Mesendoderm (in vitro differentiated cells): ENCODE measurements at regions not wholly inside any gene's neighbourhood (a gene's known extent, or its start where the extent isn't known, plus 50 kb on each side); places are given as distances from the start of the nearest gene placed in this dataset.
"Not testable (repeated sequence)": the region's sequence is repeated elsewhere in the genome, so short reads cannot be mapped to it uniquely, and the experiment has no call there.

Experiments
- DNase-seq: peaks from one replicate; pipeline ENCODE4 v3.0.0; 2013
- H2AK5ac ChIP-seq: 2 replicates; pipeline ENCODE4 v1.6.1; 2013; ENCODE audit warnings: low read length, inconsistent platforms
- H2BK120ac ChIP-seq: 2 replicates; pipeline ENCODE4 v1.6.1; 2013; ENCODE audit warnings: low read depth, mild to moderate bottlenecking, low read length, moderate library complexity, mixed read lengths
- H2BK15ac ChIP-seq: replicated peaks from 2 replicates; pipeline ENCODE4 v1.6.1; 2013; ENCODE audit warnings: low read depth, mild to moderate bottlenecking, moderate library complexity
- H2BK5ac ChIP-seq: 2 replicates; pipeline ENCODE4 v1.6.1; 2013; ENCODE audit warnings: low read length, inconsistent platforms
- H3K18ac ChIP-seq: 2 replicates; pipeline ENCODE4 v1.6.1; 2013; ENCODE audit warnings: mild to moderate bottlenecking, low read length, mixed read lengths
- H3K23ac ChIP-seq: one replicate; pipeline ENCODE4 v1.6.1; 2013; ENCODE audit warnings: low read length
- H3K27ac ChIP-seq: 2 replicates; pipeline ENCODE4 v1.5.1; 2013; ENCODE audit warnings: low read depth, mild to moderate bottlenecking, inconsistent platforms, low read length, moderate library complexity
- H3K27me3 ChIP-seq: 2 replicates; pipeline ENCODE4 v1.6.1; 2013; ENCODE audit warnings: low read length, control low read depth, mild to moderate bottlenecking, inconsistent platforms; ENCODE audit not compliant: insufficient read depth, poor library complexity
- H3K36me3 ChIP-seq: 2 replicates; pipeline ENCODE4 v1.6.1; 2013; ENCODE audit warnings: low read length, inconsistent platforms; ENCODE audit not compliant: control insufficient read depth, insufficient read depth
- H3K4ac ChIP-seq: one replicate; pipeline ENCODE4 v1.6.1; 2013; ENCODE audit warnings: low read depth, mild to moderate bottlenecking, low read length, moderate library complexity
- H3K4me1 ChIP-seq: 2 replicates; pipeline ENCODE4 v1.6.1; 2013; ENCODE audit warnings: low read depth, low read length, inconsistent platforms; ENCODE audit not compliant: control insufficient read depth
- H3K4me2 ChIP-seq: 2 replicates; pipeline ENCODE4 v1.6.1; 2013; ENCODE audit warnings: low read length
- H3K4me3 ChIP-seq: 2 replicates; pipeline ENCODE4 v1.5.1; 2013; ENCODE audit warnings: mild to moderate bottlenecking, low read length
- H3K56ac ChIP-seq: one replicate; pipeline ENCODE4 v1.6.1; 2013; ENCODE audit warnings: low read length
- H3K79me1 ChIP-seq: 2 replicates; pipeline ENCODE4 v1.6.1; 2013; ENCODE audit warnings: low read length, inconsistent platforms
- H3K79me2 ChIP-seq: 2 replicates; pipeline ENCODE4 v1.6.1; 2013; ENCODE audit warnings: mild to moderate bottlenecking, low read length; ENCODE audit not compliant: control insufficient read depth, insufficient read depth
- H3K9ac ChIP-seq: 2 replicates; pipeline ENCODE4 v1.6.1; 2013; ENCODE audit warnings: low read length, inconsistent platforms
- H4K5ac ChIP-seq: one replicate; pipeline ENCODE4 v1.6.1; 2013; ENCODE audit warnings: low read length
- H4K8ac ChIP-seq: one replicate; pipeline ENCODE4 v1.6.1; 2013; ENCODE audit warnings: low read depth, mild to moderate bottlenecking, control low read depth, low read length, moderate library complexity
- WGBS: extraction: QIAGEN DNeasy Blood & Tissue Kit; methylation state at CpG from one replicate; pipeline ENCODE4 v1.1.7; 2013; ENCODE audit warnings: low lambda C conversion rate, missing lambda C conversion rate; ENCODE audit not compliant: insufficient coverage; ENCODE audit errors: extremely low coverage; 5-methylcytosine and 5-hydroxymethylcytosine counted together

- H2BK15ac ChIP-seq, DNase-seq, H4K5ac ChIP-seq, H3K27ac ChIP-seq, H3K79me2 ChIP-seq, H3K9ac ChIP-seq, H2AK5ac ChIP-seq, H3K23ac ChIP-seq, H3K27me3 ChIP-seq, H3K56ac ChIP-seq, H4K8ac ChIP-seq, H3K4ac ChIP-seq, H3K4me1 ChIP-seq, H3K4me2 ChIP-seq, H3K18ac ChIP-seq, H2BK120ac ChIP-seq, H3K79me1 ChIP-seq, H3K36me3 ChIP-seq, H3K4me3 ChIP-seq, H2BK5ac ChIP-seq: not testable (repeated sequence)
- no CpG with 5 or more reads among the region's 3 CpGs for WGBS
Observed at GRCh38 chr19:21668072-21668773, 99.2 kb downstream of the ZNF100 start.

GRCh38 chr19:21655540-21656126 is 111.7 kb downstream of the ZNF100 start:
- Histone ChIP-seq H2BK120ac (no peak overlapping the region), H4K8ac (no peak overlapping the region), H3K4me1 (no peaks in the 10 kb centered on the region), H3K4ac (no peak overlapping the region), H2BK15ac (no peak overlapping the region), H3K27ac (no peak overlapping the region), H4K5ac (no peak overlapping the region), H2BK5ac (no peak overlapping the region), H3K9ac (no peak overlapping the region), H2AK5ac (no peak overlapping the region), H3K56ac (no peak overlapping the region), H3K4me2 (no peak overlapping the region), H3K79me1 (no peaks in the 10 kb centered on the region), H3K36me3 (no peaks in the 10 kb centered on the region), H3K18ac (no peak overlapping the region), H3K4me3 (no peak overlapping the region), H3K23ac (no peak overlapping the region), H3K79me2 (no peaks in the 10 kb centered on the region), H3K27me3 (no peaks in the 10 kb centered on the region)
- WGBS: no CpG with 5 or more reads among the region's 3 CpGs
- peak; percentile 7 for DNase-seq

- H3K4me3 ChIP-seq, H3K36me3 ChIP-seq, H4K8ac ChIP-seq, H2BK15ac ChIP-seq, H3K27me3 ChIP-seq, H3K9ac ChIP-seq, DNase-seq, H3K4me1 ChIP-seq, H3K4me2 ChIP-seq, H4K5ac ChIP-seq, H2BK5ac ChIP-seq, H3K23ac ChIP-seq, H3K79me2 ChIP-seq, H3K79me1 ChIP-seq, H3K4ac ChIP-seq, H2AK5ac ChIP-seq, H2BK120ac ChIP-seq, H3K56ac ChIP-seq, H3K27ac ChIP-seq, H3K18ac ChIP-seq: not testable (repeated sequence)
- no CpG with 5 or more reads among the region's 3 CpGs for WGBS
Observed at GRCh38 chr19:21651478-21651877, 115.9 kb downstream of the ZNF100 start.

- no peak overlapping the region for H3K9ac ChIP-seq
- H2BK5ac ChIP-seq: no peak overlapping the region
- H3K4me1 ChIP-seq: no peaks in the 10 kb centered on the region
- H3K18ac ChIP-seq: no peak overlapping the region
- H4K5ac ChIP-seq: no peak overlapping the region
- H4K8ac ChIP-seq: no peak overlapping the region
- H3K79me2 ChIP-seq: no peaks in the 10 kb centered on the region
- no peaks in the 10 kb centered on the region for H3K27me3 ChIP-seq
- H3K4me2 ChIP-seq: no peak overlapping the region
- no CpG with 5 or more reads among the region's 1 CpG for WGBS
- no peak overlapping the region for H3K56ac ChIP-seq
- no peak overlapping the region for H3K4me3 ChIP-seq
- H2BK15ac ChIP-seq: no peak overlapping the region
- no peak for DNase-seq
- no peak overlapping the region for H3K27ac ChIP-seq
- no peak overlapping the region for H2BK120ac ChIP-seq
- H3K4ac ChIP-seq: no peak overlapping the region
- no peaks in the 10 kb centered on the region for H3K79me1 ChIP-seq
- H3K23ac ChIP-seq: no peak overlapping the region
- H2AK5ac ChIP-seq: no peak overlapping the region
- H3K36me3 ChIP-seq: no peaks in the 10 kb centered on the region
Observed at GRCh38 chr19:21638776-21639175, 128.6 kb downstream of the ZNF100 start.

GRCh38 chr19:21626924-21627697 is 121.7 kb downstream of the ZNF429 start:
- no peak overlapping the region for H3K23ac ChIP-seq
- no peak overlapping the region for H4K5ac ChIP-seq
- H3K27ac ChIP-seq: no peak overlapping the region
- no peak overlapping the region for H3K9ac ChIP-seq
- no peaks in the 10 kb centered on the region for H3K36me3 ChIP-seq
- no peak overlapping the region for H2AK5ac ChIP-seq
- H3K4me3 ChIP-seq: no peak overlapping the region
- no peak overlapping the region for H2BK120ac ChIP-seq
- no peaks in the 10 kb centered on the region for H3K4me1 ChIP-seq
- no peak overlapping the region for H4K8ac ChIP-seq
- H3K56ac ChIP-seq: no peak overlapping the region
- no peaks in the 10 kb centered on the region for H3K79me1 ChIP-seq
- no peak overlapping the region for H2BK15ac ChIP-seq
- no peaks in the 10 kb centered on the region for H3K27me3 ChIP-seq
- no peak overlapping the region for H2BK5ac ChIP-seq
- H3K79me2 ChIP-seq: no peaks in the 10 kb centered on the region
- H3K4me2 ChIP-seq: no peak overlapping the region
- no peak for DNase-seq
- no peak overlapping the region for H3K18ac ChIP-seq
- H3K4ac ChIP-seq: no peak overlapping the region
- no CpG with 5 or more reads among the region's 8 CpGs for WGBS
